Prostate gland (tissue), 2 donors: ENCODE measurements at regions not wholly inside any gene's neighbourhood (a gene's known extent, or its start where the extent isn't known, plus 50 kb on each side); places are given as distances from the start of the nearest gene placed in this dataset.

Experiments used
- DNase-seq: peaks from one replicate; pipeline ENCODE4 v3.0.0-alpha.2; 2019; ENCODE audit warnings: low spot score
- H3K27ac ChIP-seq, 2 donors: fragments of 200-600 bp; sonication (generic); 2 replicates each; pipeline ENCODE4 v1.5.1; 2017 to 2019
- H3K27me3 ChIP-seq: fragments of 200-600 bp; sonication (generic); replicated peaks from 2 replicates; pipeline ENCODE4 v1.5.1; 2019; ENCODE audit not compliant: insufficient read depth
- H3K36me3 ChIP-seq, 2 donors: fragments of 200-600 bp; sonication (generic); 1 replicate in 1 of 2; 2 replicates in 1 of 2; pipeline versions ENCODE4 v1.5.1 to v1.8.1; 2017 to 2019
- H3K4me1 ChIP-seq: fragments of 200-600 bp; sonication (generic); replicated peaks from 2 replicates; pipeline ENCODE4 v1.5.1; 2019
- H3K4me3 ChIP-seq, 2 donors: fragments of 200-600 bp; sonication (generic); 2 replicates each; pipeline ENCODE4 v1.5.1; 2017 to 2019
- H3K9me3 ChIP-seq: fragments of 200-600 bp; sonication (generic); 2 replicates; pipeline ENCODE4 v1.5.1; 2017
- CTCF ChIP-seq, 4 experiments: fragments of 200-600 bp in 2 of 4; fragments of 450-650 bp in 2 of 4; sonication (generic) in 2 of 4; IDR thresholded peaks; 1 replicate in 3 of 4; 2 replicates in 1 of 4; pipeline ENCODE4 v1.5.1; 2016 to 2019; ENCODE audit warnings: antibody characterized with exemption in 4 of 4, mild to moderate bottlenecking in 2 of 4, moderate library complexity in 2 of 4
- POLR2A ChIP-seq: fragments of 450-650 bp; IDR thresholded peaks from one replicate; pipeline ENCODE4 v1.6.1; 2016; ENCODE audit warnings: antibody characterized with exemption, mild to moderate bottlenecking
- POLR2AphosphoS5 ChIP-seq: sonication (generic); formaldehyde crosslinking; IDR thresholded peaks from one replicate; pipeline ENCODE4 v1.6.1; 2017; ENCODE audit warnings: antibody characterized with exemption
- WGBS: methylation state at CpG from one replicate; pipeline ENCODE4 v1.1.5; 2018; 5-methylcytosine and 5-hydroxymethylcytosine counted together
- intact Hi-C: fragments of 100-400 bp; cut with DNase I; formaldehyde crosslinking; loops from one replicate; pipeline ENCODE4 v1.14.2; 2022

DNA sequence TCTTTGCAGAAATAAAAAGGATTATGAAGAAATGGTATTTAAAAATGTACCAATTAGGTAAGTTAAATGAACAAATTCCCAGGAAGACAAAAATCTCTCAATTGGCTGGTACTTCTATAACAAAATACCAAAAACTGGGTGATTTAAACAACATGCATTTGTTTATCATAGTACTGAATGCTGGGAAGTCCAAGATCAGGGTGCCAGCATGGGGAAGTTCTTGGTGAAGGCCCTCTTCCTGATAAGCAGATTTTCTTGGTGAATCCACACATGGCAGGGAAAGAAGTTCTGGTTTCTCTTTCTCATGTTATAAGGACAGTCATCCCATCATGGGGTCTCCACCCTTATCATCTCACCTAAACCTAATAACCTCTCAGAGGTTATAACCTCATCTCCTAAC, 271.6 kb upstream of the SETBP1 start:
- Histone ChIP-seq H3K4me1 (no peaks in the 10 kb centered on the region), H3K4me3 (no peak overlapping the region), H3K9me3 (no peaks in the 10 kb centered on the region), H3K27me3 (no peaks in the 10 kb centered on the region), H3K27ac (no peak overlapping the region), H3K36me3 (no peaks in the 10 kb centered on the region)
- intact Hi-C loops: no loop called here
- TF ChIP-seq CTCF (IDR thresholded peaks at IDR 0.05) (no peak), POLR2AphosphoS5 (no peak), POLR2A (no peak)
- DNase-seq: no peak

- H3K27ac ChIP-seq: no peak overlapping the region
- no peak for TF ChIP-seq POLR2A
- TF ChIP-seq CTCF (IDR thresholded peaks at IDR 0.05): no peak
- TF ChIP-seq POLR2AphosphoS5: no peak
- H3K9me3 ChIP-seq: no peaks in the 10 kb centered on the region
- H3K36me3 ChIP-seq: no peaks in the 10 kb centered on the region
- WGBS: 56% methylated on average over 1 of the region's 1 CpG
- no peak for DNase-seq
- H3K4me3 ChIP-seq: no peak overlapping the region
- intact Hi-C loops: no loop called here
- no peaks in the 10 kb centered on the region for H3K27me3 ChIP-seq
- H3K4me1 ChIP-seq: no peaks in the 10 kb centered on the region
These were observed 271.2 kb upstream of the SETBP1 start for GRCh38 chr18:44409515-44409914.

GRCh38 chr18:44410740-44411139, 269.9 kb upstream of the SETBP1 start:
- Histone ChIP-seq H3K4me1 (no peaks in the 10 kb centered on the region), H3K36me3 (no peaks in the 10 kb centered on the region), H3K27me3 (no peaks in the 10 kb centered on the region), H3K27ac (no peak overlapping the region), H3K9me3 (no peaks in the 10 kb centered on the region), H3K4me3 (no peak overlapping the region)
- intact Hi-C loops: no loop called here
- TF ChIP-seq POLR2AphosphoS5 (no peak), POLR2A (no peak), CTCF (IDR thresholded peaks at IDR 0.05) (no peak)
- DNase-seq: no peak

GRCh38 chr18:44411262-44411905, 269.3 kb upstream of the SETBP1 start:
- Histone ChIP-seq H3K36me3 (no peaks in the 10 kb centered on the region), H3K4me3 (no peak overlapping the region), H3K27ac (no peak overlapping the region), H3K27me3 (no peaks in the 10 kb centered on the region), H3K9me3 (no peaks in the 10 kb centered on the region), H3K4me1 (no peaks in the 10 kb centered on the region)
- TF ChIP-seq POLR2AphosphoS5 (no peak), POLR2A (no peak), CTCF (IDR thresholded peaks at IDR 0.05) (no peak)
- intact Hi-C loops: no loop called here
- no peak for DNase-seq

DNA sequence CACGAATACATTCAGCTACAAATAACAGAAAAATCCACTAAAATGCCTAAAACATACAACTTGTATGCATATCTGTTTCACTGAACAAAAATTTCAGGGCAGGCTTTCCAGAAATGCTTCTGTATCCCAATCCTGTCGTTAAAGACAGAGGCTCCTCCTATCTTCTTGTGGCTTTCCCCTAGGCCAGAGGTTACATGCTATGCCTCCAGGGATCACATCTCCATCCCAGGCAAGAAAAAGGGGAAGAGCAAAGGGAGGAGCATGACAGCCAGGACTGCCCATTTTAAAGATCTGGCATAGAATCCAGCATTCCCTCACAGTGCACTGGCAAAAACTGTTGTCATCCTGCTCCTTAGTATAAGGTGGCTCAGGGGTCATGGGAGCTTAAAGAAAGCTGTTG, 268.7 kb upstream of the SETBP1 start:
- intact Hi-C loops: no loop called here
- WGBS: 67% methylated on average over 2 of the region's 2 CpGs
- H3K27me3 ChIP-seq: no peaks in the 10 kb centered on the region
- TF ChIP-seq POLR2A: no peak
- no peak for TF ChIP-seq CTCF (IDR thresholded peaks at IDR 0.05)
- TF ChIP-seq POLR2AphosphoS5: no peak
- no peaks in the 10 kb centered on the region for H3K36me3 ChIP-seq
- no peak for DNase-seq
- no peak overlapping the region for H3K4me3 ChIP-seq
- no peaks in the 10 kb centered on the region for H3K9me3 ChIP-seq
- H3K27ac ChIP-seq: no peak overlapping the region
- no peaks in the 10 kb centered on the region for H3K4me1 ChIP-seq
